ENCODE measurements at regions not wholly inside any gene's neighbourhood (a gene's known extent, or its start where the extent isn't known, plus 50 kb on each side); places are given as distances from the start of the nearest gene placed in this dataset.

GRCh38 chr2:4217737-4218136, 514.4 kb downstream of the DCDC2C start:
- no peak for TF ChIP-seq ATF3 (CRISPR knock-in tag; IDR thresholded peaks at IDR 0.05)
- TF ChIP-seq TIGD3 (CRISPR knock-in tag; IDR thresholded peaks at IDR 0.05; ENCODE audit: borderline replicate concordance): no peak
- no peak for TF ChIP-seq SOX5 (CRISPR knock-in tag; IDR thresholded peaks at IDR 0.05; ENCODE audit: borderline replicate concordance)
- TF ChIP-seq ZFP1 (CRISPR knock-in tag; IDR thresholded peaks at IDR 0.05): no peak
- no peak for TF ChIP-seq SIN3A (IDR thresholded peaks at IDR 0.05; ENCODE audit: borderline replicate concordance, low read depth, low read length)
